H9 (cell line): ENCODE measurements at regions not wholly inside any gene's neighbourhood (a gene's known extent, or its start where the extent isn't known, plus 50 kb on each side); places are given as distances from the start of the nearest gene placed in this dataset.

Source experiments
- DNase-seq: peaks from one replicate; pipeline ENCODE4 v3.0.0-alpha.2; 2017
- H2AFZ ChIP-seq: one replicate; pipeline ENCODE4 v1.6.1; 2013; ENCODE audit warnings: mild to moderate bottlenecking, low read length, control low read depth, moderate library complexity
- H2AK5ac ChIP-seq: 2 replicates; pipeline ENCODE4 v1.6.1; 2013; ENCODE audit warnings: low read length, control low read depth, mixed read lengths; ENCODE audit not compliant: insufficient read length
- H2BK120ac ChIP-seq: one replicate; pipeline ENCODE4 v1.6.1; 2013; ENCODE audit warnings: low read depth, mild to moderate bottlenecking, low read length, control low read depth, inconsistent platforms; ENCODE audit not compliant: poor library complexity, severe bottlenecking
- H2BK12ac ChIP-seq: 2 replicates; pipeline ENCODE4 v1.6.1; 2013; ENCODE audit warnings: low read length, control low read depth, mixed read lengths, low read depth; ENCODE audit not compliant: insufficient read length
- H2BK15ac ChIP-seq: 2 replicates; pipeline ENCODE4 v1.6.1; 2013; ENCODE audit warnings: low read depth, low read length, control low read depth
- H2BK20ac ChIP-seq: one replicate; pipeline ENCODE4 v1.6.1; 2013; ENCODE audit warnings: low read depth, mild to moderate bottlenecking, low read length, control low read depth, inconsistent platforms; ENCODE audit not compliant: poor library complexity, severe bottlenecking
- H2BK5ac ChIP-seq: 2 replicates; pipeline ENCODE4 v1.6.1; 2013; ENCODE audit warnings: low read length, control low read depth, mixed read lengths; ENCODE audit not compliant: insufficient read length
- H3K14ac ChIP-seq: 2 replicates; pipeline ENCODE4 v1.6.1; 2013; ENCODE audit warnings: low read length, control low read depth; ENCODE audit not compliant: insufficient read depth
- H3K18ac ChIP-seq: 2 replicates; pipeline ENCODE4 v1.6.1; 2013; ENCODE audit warnings: low read depth, mild to moderate bottlenecking, mixed read lengths, low read length, control low read depth; ENCODE audit not compliant: insufficient read length
- H3K23ac ChIP-seq: 2 replicates; pipeline ENCODE4 v1.6.1; 2013; ENCODE audit warnings: low read length, control low read depth, mixed read lengths, low read depth; ENCODE audit not compliant: insufficient read length
- H3K23me2 ChIP-seq: 2 replicates; pipeline ENCODE4 v1.6.1; 2013; ENCODE audit warnings: low read depth, mild to moderate bottlenecking, mixed read lengths, low read length, control low read depth; ENCODE audit not compliant: insufficient read length, poor library complexity, severe bottlenecking
- H3K27ac ChIP-seq: 2 replicates; pipeline ENCODE4 v1.5.1; 2013; ENCODE audit warnings: low read length, control low read depth, mixed read lengths, low read depth; ENCODE audit not compliant: insufficient read length
- H3K27me3 ChIP-seq: 2 replicates; pipeline ENCODE4 v1.6.1; 2013; ENCODE audit warnings: low read length, control low read depth, inconsistent platforms; ENCODE audit not compliant: insufficient read depth
- H3K4ac ChIP-seq: 2 replicates; pipeline ENCODE4 v1.6.1; 2013; ENCODE audit warnings: low read depth, mild to moderate bottlenecking, control low read depth, inconsistent platforms, low read length, moderate library complexity
- H3K4me1 ChIP-seq: 2 replicates; pipeline ENCODE4 v1.6.1; 2013; ENCODE audit warnings: low read length, control low read depth, inconsistent platforms; ENCODE audit not compliant: insufficient read depth
- H3K4me2 ChIP-seq: 2 replicates; pipeline ENCODE4 v1.6.1; 2013; ENCODE audit warnings: low read length, control low read depth, mixed read lengths; ENCODE audit not compliant: insufficient read length, insufficient read depth
- H3K56ac ChIP-seq: 2 replicates; pipeline ENCODE4 v1.6.1; 2013; ENCODE audit warnings: low read depth, mild to moderate bottlenecking, mixed read lengths, low read length, control low read depth; ENCODE audit not compliant: insufficient read length
- H3K79me1 ChIP-seq: 2 replicates; pipeline ENCODE4 v1.6.1; 2013; ENCODE audit warnings: low read depth, mild to moderate bottlenecking, moderate library complexity, low read length, control low read depth, inconsistent platforms; ENCODE audit not compliant: insufficient read depth, poor library complexity, severe bottlenecking
- H3K79me2 ChIP-seq: 2 replicates; pipeline ENCODE4 v1.6.1; 2013; ENCODE audit warnings: low read length, control low read depth, inconsistent platforms; ENCODE audit not compliant: insufficient read depth
- H3K9ac ChIP-seq: 2 replicates; pipeline ENCODE4 v1.6.1; 2013; ENCODE audit warnings: low read length, control low read depth, mixed read lengths; ENCODE audit not compliant: insufficient read length; ENCODE audit errors: extremely low read depth
- H3K9me3 ChIP-seq: one replicate; pipeline ENCODE4 v1.6.1; 2013; ENCODE audit warnings: low read depth, low read length, inconsistent platforms; ENCODE audit not compliant: control insufficient read depth
- H3T11ph ChIP-seq: one replicate; pipeline ENCODE4 v1.6.1; 2013; ENCODE audit warnings: mild to moderate bottlenecking, low read length, control low read depth, inconsistent platforms
- H4K20me1 ChIP-seq: one replicate; pipeline ENCODE4 v1.6.1; 2013; ENCODE audit not compliant: control insufficient read depth, insufficient read length, insufficient read depth
- H4K5ac ChIP-seq: 2 replicates; pipeline ENCODE4 v1.6.1; 2013; ENCODE audit warnings: low read depth, mild to moderate bottlenecking, mixed read lengths, low read length, control low read depth; ENCODE audit not compliant: insufficient read length
- H4K8ac ChIP-seq: replicated peaks from 2 replicates; pipeline ENCODE4 v1.6.1; 2013; ENCODE audit warnings: low read length, control low read depth, mixed read lengths, low read depth; ENCODE audit not compliant: insufficient read length
- H4K91ac ChIP-seq: 2 replicates; pipeline ENCODE4 v1.6.1; 2013; ENCODE audit warnings: low read depth, mild to moderate bottlenecking, moderate library complexity, mixed read lengths, low read length, control low read depth; ENCODE audit not compliant: insufficient read length
- H3K27ac Mint-ChIP-seq, 3 experiments: 2 replicates in 2 of 3; 3 replicates in 1 of 3; pipeline ENCODE4 v1.8.0; 2020 to 2021; ENCODE audit warnings: mixed read lengths in 3 of 3, mild to moderate bottlenecking in 1 of 3, moderate library complexity in 1 of 3
- H3K27me3 Mint-ChIP-seq: 2 replicates; pipeline ENCODE4 v1.8.0; 2021; ENCODE audit warnings: low read depth, mild to moderate bottlenecking, moderate library complexity, mixed read lengths
- H3K36me3 Mint-ChIP-seq, 3 experiments: 2 replicates in 2 of 3; 3 replicates in 1 of 3; pipeline ENCODE4 v1.8.0; 2020 to 2021; ENCODE audit warnings: low read depth in 3 of 3, mixed read lengths in 3 of 3; ENCODE audit not compliant: insufficient read depth in 1 of 3
- H3K4me1 Mint-ChIP-seq, 2 experiments: 2 replicates each; pipeline ENCODE4 v1.8.0; 2020; ENCODE audit warnings: mixed read lengths in 2 of 2
- H3K4me3 Mint-ChIP-seq, 2 experiments: 2 replicates in 1 of 2; 3 replicates in 1 of 2; pipeline ENCODE4 v1.8.0; 2020 to 2021; ENCODE audit warnings: mild to moderate bottlenecking in 2 of 2, mixed read lengths in 2 of 2, moderate library complexity in 1 of 2
- H3K9me3 Mint-ChIP-seq, 2 experiments: 2 replicates in 1 of 2; 3 replicates in 1 of 2; pipeline ENCODE4 v1.8.0; 2020; ENCODE audit warnings: mild to moderate bottlenecking in 2 of 2, mixed read lengths in 2 of 2, moderate library complexity in 1 of 2
- CTCF ChIP-seq: fragments of 200-600 bp; sonication (generic); conservative IDR thresholded peaks from 3 replicates; pipeline ENCODE4 v1.8.0; 2021; ENCODE audit warnings: antibody characterized with exemption, mild to moderate bottlenecking
- WGBS: extraction: QIAGEN DNeasy Blood & Tissue Kit; methylation state at CpG from one replicate; pipeline ENCODE4 v1.1.7; 2013; ENCODE audit warnings: missing lambda C conversion rate, low lambda C conversion rate, mixed read lengths; ENCODE audit not compliant: insufficient read length; ENCODE audit errors: extremely low coverage; 5-methylcytosine and 5-hydroxymethylcytosine counted together

GRCh38 chr12:92272061-92272964 is 126.7 kb upstream of the BTG1 start:
- Histone ChIP-seq H3K4me2 (no peak overlapping the region), H3K9me3 (no peaks in the 10 kb centered on the region), H3K18ac (no peak overlapping the region), H2BK5ac (no peak overlapping the region), H3T11ph (no peak overlapping the region), H3K14ac (no peak overlapping the region), H2BK20ac (no peak overlapping the region), H3K9ac (no peak overlapping the region), H4K8ac (no peak overlapping the region), H3K27ac (no peak overlapping the region), H4K20me1 (no peaks in the 10 kb centered on the region), H3K79me1 (no peaks in the 10 kb centered on the region), H2BK15ac (no peak overlapping the region), H3K23me2 (no peaks in the 10 kb centered on the region), H3K27me3 (no peaks in the 10 kb centered on the region), H2AK5ac (no peak overlapping the region), H2BK12ac (no peak overlapping the region), H3K4ac (no peak overlapping the region), H3K79me2 (no peaks in the 10 kb centered on the region), H4K91ac (no peak overlapping the region), H2AFZ (peak overlapping the region; percentile 22), H2BK120ac (no peak overlapping the region), H3K56ac (no peak overlapping the region), H3K4me1 (no peaks in the 10 kb centered on the region; the same call in 1 of the 2 replicates), H4K5ac (no peak overlapping the region), H3K23ac (no peak overlapping the region)
- Mint-ChIP-seq H3K27ac (no peak overlapping the region; a peak in 1 of 7 replicates), H3K36me3 (no peaks in the 10 kb centered on the region), H3K4me1 (peaks cover 7% of the 10 kb centered on the region in 2 experiments), H3K27me3 (no peaks in the 10 kb centered on the region), H3K9me3 (no peaks in the 10 kb centered on the region), H3K4me3 (no peak overlapping the region)
- peak; percentile 43 for DNase-seq
- TF ChIP-seq CTCF, result no peak
- WGBS, result no CpG with 5 or more reads among the region's 9 CpGs
